ENCODE measurements at regions not wholly inside any gene's neighbourhood (a gene's known extent, or its start where the extent isn't known, plus 50 kb on each side); places are given as distances from the start of the nearest gene placed in this dataset.

GRCh38 chr13:105971738-105972137 is 563.7 kb downstream of the EFNB2 start:
- no peak for TF ChIP-seq POLR2A (IDR thresholded peaks at IDR 0.05; ENCODE audit: low read depth, low read length)
- no peak for TF ChIP-seq TAF1 (IDR thresholded peaks at IDR 0.05; ENCODE audit: borderline replicate concordance, low read depth, low read length)
- TF ChIP-seq POLR2AphosphoS5 (IDR thresholded peaks at IDR 0.05; ENCODE audit: low read depth, low read length) = no peak

Data from GM12892 (cell line).